CD4-positive, alpha-beta memory T cell (primary cell): ENCODE measurements at regions not wholly inside any gene's neighbourhood (a gene's known extent, or its start where the extent isn't known, plus 50 kb on each side); places are given as distances from the start of the nearest gene placed in this dataset.

Experiments
- CTCF ChIA-PET: fragments of 350-600 bp; sonication (Branson Sonifier 250); formaldehyde crosslinking; loops from one replicate; lab custom pipeline; 2021; ENCODE audit warnings: inconsistent platforms; ENCODE audit not compliant: partially characterized antibody; lab: Charles Lee
- POLR2A ChIA-PET: fragments of 350-600 bp; sonication (Branson Sonifier 250); formaldehyde crosslinking; loops from one replicate; lab custom pipeline; 2021; ENCODE audit not compliant: partially characterized antibody; lab: Charles Lee
- DNase-seq, 5 donors: peaks; one replicate each; pipeline versions ENCODE4 v3.0.0 to v3.0.0-alpha.2; 2020 to 2022; ENCODE audit warnings: mixed read lengths in 1 of 5
- H3K27ac ChIP-seq: one replicate; pipeline ENCODE4 v1.7.0; 2013; ENCODE audit warnings: low read depth, low read length
- H3K27me3 ChIP-seq: 2 replicates; pipeline ENCODE4 v1.7.0; 2013; ENCODE audit warnings: mild to moderate bottlenecking, low read length, moderate library complexity; ENCODE audit not compliant: insufficient read depth
- H3K36me3 ChIP-seq: 2 replicates; pipeline ENCODE4 v1.7.0; 2013; ENCODE audit warnings: mild to moderate bottlenecking, low read length, moderate library complexity; ENCODE audit not compliant: insufficient read depth
- H3K4me1 ChIP-seq: 2 replicates; pipeline ENCODE4 v1.7.0; 2013; ENCODE audit warnings: mild to moderate bottlenecking, low read length, moderate library complexity; ENCODE audit not compliant: insufficient read depth
- H3K4me3 ChIP-seq, 2 donors: one replicate each; pipeline ENCODE4 v1.7.0; 2013; ENCODE audit warnings: low read length in 2 of 2, mild to moderate bottlenecking in 1 of 2
- H3K9me3 ChIP-seq, 2 donors: one replicate each; pipeline ENCODE4 v1.7.0; 2013; ENCODE audit warnings: low read length in 2 of 2, control low read depth in 1 of 2; ENCODE audit not compliant: control insufficient read depth in 1 of 2
- H3K27ac Mint-ChIP-seq, 7 donors: one replicate each; pipeline ENCODE4 v1.8.0; 2020 to 2021; ENCODE audit warnings: mixed read lengths in 7 of 7, mild to moderate bottlenecking in 6 of 7, inconsistent platforms in 3 of 7, moderate library complexity in 3 of 7
- H3K27me3 Mint-ChIP-seq, 2 donors: one replicate each; pipeline ENCODE4 v1.8.0; 2020 to 2021; ENCODE audit warnings: mixed read lengths in 2 of 2
- H3K36me3 Mint-ChIP-seq, 2 donors: one replicate each; pipeline ENCODE4 v1.8.0; 2020 to 2021; ENCODE audit warnings: mixed read lengths in 2 of 2, inconsistent platforms in 1 of 2, mild to moderate bottlenecking in 1 of 2
- H3K4me1 Mint-ChIP-seq, 4 donors: one replicate each; pipeline ENCODE4 v1.8.0; 2020 to 2021; ENCODE audit warnings: mixed read lengths in 4 of 4, mild to moderate bottlenecking in 1 of 4
- H3K4me3 Mint-ChIP-seq, 8 donors: one replicate each; pipeline ENCODE4 v1.8.0; 2020 to 2021; ENCODE audit warnings: mixed read lengths in 8 of 8, mild to moderate bottlenecking in 7 of 8, moderate library complexity in 6 of 8, inconsistent platforms in 3 of 8
- H3K9me3 Mint-ChIP-seq, 8 donors: one replicate each; pipeline ENCODE4 v1.8.0; 2020 to 2021; ENCODE audit warnings: mixed read lengths in 8 of 8, mild to moderate bottlenecking in 5 of 8, inconsistent platforms in 3 of 8, moderate library complexity in 1 of 8
- intact Hi-C: fragments of 100-400 bp; cut with micrococcal nuclease; formaldehyde crosslinking; loops from one replicate; pipeline ENCODE4 v1.15.1; 2023

DNA sequence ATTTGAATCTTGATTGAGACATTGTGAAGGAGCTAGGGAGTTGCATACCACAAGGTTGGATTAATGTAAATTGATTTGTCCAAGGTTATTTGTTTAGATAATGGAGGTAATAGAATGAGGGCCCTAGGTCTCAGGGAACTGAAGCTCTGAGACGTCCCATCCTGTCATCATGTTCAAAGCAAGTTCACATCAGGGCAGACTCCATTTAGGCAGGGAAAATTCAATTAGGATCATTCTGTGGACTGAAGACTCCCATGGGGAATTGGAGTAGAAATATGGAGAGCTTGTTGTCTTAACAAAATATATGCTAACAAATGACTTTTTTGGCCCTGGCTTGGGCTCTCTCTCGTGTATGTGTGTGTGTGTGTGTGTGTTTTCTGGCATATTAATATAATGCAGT is 722.0 kb upstream of the ADAMTS16 start:
- Mint-ChIP-seq H3K9me3 (peaks cover 5 to 23% (median 9%) of the 10 kb centered on the region in 8 donors), H3K27me3 (no peaks in the 10 kb centered on the region), H3K36me3 (no peaks in the 10 kb centered on the region), H3K4me3 (no peak overlapping the region), H3K4me1 (no peaks in the 10 kb centered on the region), H3K27ac (no peak overlapping the region)
- no peak overlapping the region for H3K27ac ChIP-seq
- no peak for DNase-seq
- intact Hi-C loops: no loop called here
- no peaks in the 10 kb centered on the region for H3K36me3 ChIP-seq
- no peaks in the 10 kb centered on the region for H3K9me3 ChIP-seq
- no peak overlapping the region for H3K4me3 ChIP-seq
- POLR2A ChIA-PET: no interaction called here
- CTCF ChIA-PET: no interaction called here
- H3K27me3 ChIP-seq: no peaks in the 10 kb centered on the region
- H3K4me1 ChIP-seq: no peaks in the 10 kb centered on the region

- no peak overlapping the region for H3K27ac Mint-ChIP-seq
- H3K4me3 Mint-ChIP-seq: no peak overlapping the region
- H3K4me1 ChIP-seq: no peaks in the 10 kb centered on the region
- H3K9me3 ChIP-seq: no peaks in the 10 kb centered on the region
- no peaks in the 10 kb centered on the region for H3K36me3 Mint-ChIP-seq
- CTCF ChIA-PET: no interaction called here
- H3K27ac ChIP-seq: no peak overlapping the region
- no peaks in the 10 kb centered on the region for H3K27me3 ChIP-seq
- intact Hi-C loops: no loop called here
- no peak for DNase-seq
- POLR2A ChIA-PET: no interaction called here
- H3K4me3 ChIP-seq: no peak overlapping the region
- no peaks in the 10 kb centered on the region for H3K4me1 Mint-ChIP-seq
- H3K27me3 Mint-ChIP-seq: no peaks in the 10 kb centered on the region
- peaks cover 5 to 22% (median 10%) of the 10 kb centered on the region in 8 donors for H3K9me3 Mint-ChIP-seq
- no peaks in the 10 kb centered on the region for H3K36me3 ChIP-seq
Observed at GRCh38 chr5:4419281-4419680, 720.8 kb upstream of the ADAMTS16 start.

DNA sequence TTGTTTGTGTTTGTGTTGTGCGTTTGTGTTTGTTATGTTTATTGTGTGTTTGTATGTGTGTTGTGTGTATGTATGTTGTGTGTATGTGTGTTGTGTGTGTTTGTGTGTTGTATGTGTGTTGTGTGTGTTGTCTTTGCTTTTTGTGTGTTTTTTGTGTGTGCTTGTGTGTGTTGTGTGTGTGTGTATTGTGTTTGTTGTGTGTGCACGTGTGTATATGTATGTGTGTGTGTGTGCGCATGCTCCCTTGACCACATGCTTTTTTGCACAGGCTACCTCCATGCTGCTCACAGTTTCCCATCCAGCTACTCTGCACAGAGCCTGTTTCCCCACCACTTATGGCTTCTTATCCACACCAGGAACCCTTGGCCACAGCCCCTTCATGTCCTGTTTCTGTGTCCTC is 720.0 kb upstream of the ADAMTS16 start:
- H3K9me3 Mint-ChIP-seq: peaks cover 5 to 22% (median 10%) of the 10 kb centered on the region in 8 donors

GRCh38 chr5:4420681-4421080 is 719.4 kb upstream of the ADAMTS16 start:
- Mint-ChIP-seq H3K27me3 (no peaks in the 10 kb centered on the region), H3K9me3 (peaks cover 5 to 22% (median 10%) of the 10 kb centered on the region in 8 donors), H3K36me3 (no peaks in the 10 kb centered on the region), H3K4me1 (no peaks in the 10 kb centered on the region), H3K27ac (no peak overlapping the region), H3K4me3 (no peak overlapping the region)
- intact Hi-C loops: no loop called here
- CTCF ChIA-PET: no interaction called here
- no peak for DNase-seq
- Histone ChIP-seq H3K27ac (no peak overlapping the region), H3K36me3 (no peaks in the 10 kb centered on the region), H3K9me3 (no peaks in the 10 kb centered on the region), H3K4me3 (no peak overlapping the region), H3K4me1 (no peaks in the 10 kb centered on the region), H3K27me3 (no peaks in the 10 kb centered on the region)
- POLR2A ChIA-PET: no interaction called here

More for the DNA sequence above, 720.0 kb upstream of the ADAMTS16 start:
- Mint-ChIP-seq H3K27ac (no peak overlapping the region), H3K4me3 (no peak overlapping the region), H3K4me1 (no peaks in the 10 kb centered on the region), H3K27me3 (no peaks in the 10 kb centered on the region), H3K36me3 (no peaks in the 10 kb centered on the region)
- Histone ChIP-seq H3K9me3 (no peaks in the 10 kb centered on the region), H3K4me1 (no peaks in the 10 kb centered on the region), H3K27ac (no peak overlapping the region), H3K4me3 (no peak overlapping the region), H3K36me3 (no peaks in the 10 kb centered on the region), H3K27me3 (no peaks in the 10 kb centered on the region)
- intact Hi-C loops: no loop called here
- no peak for DNase-seq
- POLR2A ChIA-PET: no interaction called here
- CTCF ChIA-PET: no interaction called here

GRCh38 chr5:4422247-4422646 is 717.9 kb upstream of the ADAMTS16 start:
- no peak overlapping the region for H3K27ac Mint-ChIP-seq
- DNase-seq: no peak
- H3K4me3 Mint-ChIP-seq: no peak overlapping the region
- H3K9me3 Mint-ChIP-seq: peaks cover 5 to 16% (median 10%) of the 10 kb centered on the region in 8 donors
- Histone ChIP-seq H3K27me3 (no peaks in the 10 kb centered on the region), H3K4me3 (no peak overlapping the region), H3K36me3 (no peaks in the 10 kb centered on the region), H3K4me1 (no peaks in the 10 kb centered on the region), H3K27ac (no peak overlapping the region), H3K9me3 (peaks cover 0 to 3% of the 10 kb centered on the region in 2 donors)
- H3K4me1 Mint-ChIP-seq: no peaks in the 10 kb centered on the region
- H3K36me3 Mint-ChIP-seq: no peaks in the 10 kb centered on the region
- intact Hi-C loops: no loop called here
- ChIA-PET POLR2A (no interaction called here), CTCF (no interaction called here)
- no peaks in the 10 kb centered on the region for H3K27me3 Mint-ChIP-seq

GRCh38 chr5:4424895-4425294 is 715.2 kb upstream of the ADAMTS16 start:
- Histone ChIP-seq H3K27ac (no peak overlapping the region), H3K4me1 (no peaks in the 10 kb centered on the region), H3K36me3 (no peaks in the 10 kb centered on the region), H3K9me3 (peaks cover 0 to 3% of the 10 kb centered on the region in 2 donors), H3K27me3 (no peaks in the 10 kb centered on the region), H3K4me3 (no peak overlapping the region)
- Mint-ChIP-seq H3K4me1 (no peaks in the 10 kb centered on the region), H3K36me3 (no peaks in the 10 kb centered on the region), H3K27ac (no peak overlapping the region), H3K27me3 (no peaks in the 10 kb centered on the region), H3K9me3 (peaks cover 2 to 15% (median 12%) of the 10 kb centered on the region in 8 donors), H3K4me3 (no peak overlapping the region)
- no peak for DNase-seq
- intact Hi-C loops: no loop called here
- CTCF ChIA-PET: no interaction called here
- POLR2A ChIA-PET: no interaction called here

GRCh38 chr5:4440536-4440935 is 699.6 kb upstream of the ADAMTS16 start:
- Histone ChIP-seq H3K4me3 (no peak overlapping the region), H3K9me3 (no peaks in the 10 kb centered on the region), H3K27me3 (no peaks in the 10 kb centered on the region), H3K27ac (no peak overlapping the region), H3K4me1 (no peaks in the 10 kb centered on the region), H3K36me3 (no peaks in the 10 kb centered on the region)
- ChIA-PET POLR2A (no interaction called here), CTCF (no interaction called here)
- H3K4me3 Mint-ChIP-seq: no peak overlapping the region
- H3K9me3 Mint-ChIP-seq: peaks cover 3 to 31% (median 22%) of the 10 kb centered on the region in 8 donors
- no peaks in the 10 kb centered on the region for H3K4me1 Mint-ChIP-seq
- no peak overlapping the region for H3K27ac Mint-ChIP-seq
- H3K36me3 Mint-ChIP-seq: no peaks in the 10 kb centered on the region
- DNase-seq: no peak
- no peaks in the 10 kb centered on the region for H3K27me3 Mint-ChIP-seq
- intact Hi-C loops: no loop called here

DNA sequence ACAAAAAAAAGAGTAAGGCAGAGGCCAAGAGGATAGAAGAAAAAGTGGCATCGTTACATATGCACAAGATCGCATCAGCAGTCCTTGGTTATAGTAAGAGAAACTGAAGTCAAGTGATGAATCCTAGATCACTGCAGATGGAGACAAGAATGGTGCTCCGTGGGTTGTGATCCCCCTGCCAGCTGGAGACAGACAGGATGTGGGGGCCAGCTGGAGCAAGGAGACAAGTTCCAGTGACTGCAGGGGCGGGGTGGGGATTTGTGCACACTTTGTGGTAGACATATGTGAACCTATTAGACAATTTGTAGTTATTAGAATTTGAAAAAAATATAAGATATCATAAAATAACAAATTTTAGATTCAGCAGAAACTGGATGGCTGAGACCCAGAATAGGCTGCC is 697.9 kb upstream of the ADAMTS16 start:
- CTCF ChIA-PET: no interaction called here
- H3K4me3 Mint-ChIP-seq: no peak overlapping the region
- Histone ChIP-seq H3K4me1 (no peaks in the 10 kb centered on the region), H3K9me3 (peaks cover 0 to 4% of the 10 kb centered on the region in 2 donors), H3K36me3 (no peaks in the 10 kb centered on the region), H3K27ac (no peak overlapping the region), H3K4me3 (no peak overlapping the region), H3K27me3 (no peaks in the 10 kb centered on the region)
- no peaks in the 10 kb centered on the region for H3K36me3 Mint-ChIP-seq
- no peaks in the 10 kb centered on the region for H3K4me1 Mint-ChIP-seq
- no peak overlapping the region for H3K27ac Mint-ChIP-seq
- H3K27me3 Mint-ChIP-seq: no peaks in the 10 kb centered on the region
- DNase-seq: no peak
- POLR2A ChIA-PET: no interaction called here
- intact Hi-C loops: no loop called here
- H3K9me3 Mint-ChIP-seq: peaks cover 3 to 42% (median 28%) of the 10 kb centered on the region in 8 donors
